Trophoblast cell (in vitro differentiated cells and primary cell): ENCODE measurements at regions not wholly inside any gene's neighbourhood (a gene's known extent, or its start where the extent isn't known, plus 50 kb on each side); places are given as distances from the start of the nearest gene placed in this dataset.

ENCODE experiments used
- DNase-seq, 2 donors: peaks; one replicate each; pipeline ENCODE4 v3.0.0-alpha.2; 2016
- H2AFZ ChIP-seq: 2 replicates; pipeline ENCODE4 v1.6.1; 2013; ENCODE audit warnings: low read length, moderate library complexity, mild to moderate bottlenecking; ENCODE audit not compliant: insufficient read depth, poor library complexity
- H2AK5ac ChIP-seq: 2 replicates; pipeline ENCODE4 v1.6.1; 2013; ENCODE audit warnings: mild to moderate bottlenecking, low read length
- H2BK120ac ChIP-seq: 2 replicates; pipeline ENCODE4 v1.6.1; 2013; ENCODE audit warnings: low read length, mild to moderate bottlenecking, moderate library complexity; ENCODE audit not compliant: insufficient read depth, poor library complexity
- H2BK12ac ChIP-seq: 2 replicates; pipeline ENCODE4 v1.6.1; 2013; ENCODE audit warnings: mild to moderate bottlenecking, low read length, moderate library complexity
- H2BK5ac ChIP-seq: 2 replicates; pipeline ENCODE4 v1.6.1; 2013; ENCODE audit warnings: low read length, low read depth, moderate library complexity, mild to moderate bottlenecking; ENCODE audit not compliant: poor library complexity
- H3K14ac ChIP-seq: 2 replicates; pipeline ENCODE4 v1.6.1; 2013; ENCODE audit warnings: mild to moderate bottlenecking, low read length
- H3K18ac ChIP-seq: 2 replicates; pipeline ENCODE4 v1.6.1; 2013; ENCODE audit warnings: mild to moderate bottlenecking, low read length
- H3K23ac ChIP-seq: 2 replicates; pipeline ENCODE4 v1.6.1; 2013; ENCODE audit warnings: low read length
- H3K27ac ChIP-seq: 2 replicates; pipeline ENCODE4 v1.5.1; 2013; ENCODE audit warnings: low read depth, mild to moderate bottlenecking, inconsistent platforms, low read length, moderate library complexity
- H3K27me3 ChIP-seq: 2 replicates; pipeline ENCODE4 v1.6.1; 2013; ENCODE audit warnings: inconsistent platforms, mild to moderate bottlenecking, low read length, moderate library complexity; ENCODE audit not compliant: insufficient read depth
- H3K36me3 ChIP-seq, 2 experiments: 1 replicate in 1 of 2; 2 replicates in 1 of 2; pipeline ENCODE4 v1.6.1; 2013; ENCODE audit warnings: low read length in 2 of 2, mild to moderate bottlenecking in 2 of 2, moderate library complexity in 1 of 2; ENCODE audit not compliant: insufficient read depth in 2 of 2, control insufficient read depth in 1 of 2
- H3K4ac ChIP-seq: 2 replicates; pipeline ENCODE4 v1.6.1; 2013; ENCODE audit warnings: low read depth, mild to moderate bottlenecking, low read length, moderate library complexity
- H3K4me1 ChIP-seq, 2 experiments: 1 replicate in 1 of 2; 2 replicates in 1 of 2; pipeline ENCODE4 v1.6.1; 2013; ENCODE audit warnings: low read length in 2 of 2, mild to moderate bottlenecking in 2 of 2, moderate library complexity in 1 of 2; ENCODE audit not compliant: insufficient read depth in 2 of 2, control insufficient read depth in 1 of 2
- H3K4me2 ChIP-seq: 2 replicates; pipeline ENCODE4 v1.6.1; 2013; ENCODE audit warnings: inconsistent platforms, mild to moderate bottlenecking, low read length, moderate library complexity
- H3K4me3 ChIP-seq: 2 replicates; pipeline ENCODE4 v1.5.1; 2013; ENCODE audit warnings: mild to moderate bottlenecking, low read depth, low read length, inconsistent platforms
- H3K79me1 ChIP-seq: one replicate; pipeline ENCODE4 v1.6.1; 2013; ENCODE audit warnings: low read length
- H3K79me2 ChIP-seq: 2 replicates; pipeline ENCODE4 v1.6.1; 2013; ENCODE audit warnings: low read length, mild to moderate bottlenecking; ENCODE audit not compliant: control insufficient read depth, insufficient read depth, poor library complexity
- H3K9ac ChIP-seq: 2 replicates; pipeline ENCODE4 v1.6.1; 2013; ENCODE audit warnings: mild to moderate bottlenecking, low read length
- H3K9me3 ChIP-seq: 2 replicates; pipeline ENCODE4 v1.6.1; 2013; ENCODE audit warnings: low read depth, mild to moderate bottlenecking, control low read depth, inconsistent platforms, low read length; ENCODE audit not compliant: insufficient read depth
- H4K12ac ChIP-seq: 2 replicates; pipeline ENCODE4 v1.6.1; 2013; ENCODE audit warnings: low read depth, mild to moderate bottlenecking, low read length, moderate library complexity
- H4K8ac ChIP-seq: 2 replicates; pipeline ENCODE4 v1.6.1; 2013; ENCODE audit warnings: low read depth, mild to moderate bottlenecking, low read length, moderate library complexity
- H4K91ac ChIP-seq: one replicate; pipeline ENCODE4 v1.6.1; 2013; ENCODE audit warnings: low read depth, mild to moderate bottlenecking, low read length, moderate library complexity
- WGBS: extraction: QIAGEN DNeasy Blood & Tissue Kit; methylation state at CpG from one replicate; pipeline ENCODE4 v1.1.7; 2013; ENCODE audit warnings: missing lambda C conversion rate; ENCODE audit not compliant: insufficient read length, insufficient coverage; ENCODE audit errors: extremely low coverage; 5-methylcytosine and 5-hydroxymethylcytosine counted together

DNA sequence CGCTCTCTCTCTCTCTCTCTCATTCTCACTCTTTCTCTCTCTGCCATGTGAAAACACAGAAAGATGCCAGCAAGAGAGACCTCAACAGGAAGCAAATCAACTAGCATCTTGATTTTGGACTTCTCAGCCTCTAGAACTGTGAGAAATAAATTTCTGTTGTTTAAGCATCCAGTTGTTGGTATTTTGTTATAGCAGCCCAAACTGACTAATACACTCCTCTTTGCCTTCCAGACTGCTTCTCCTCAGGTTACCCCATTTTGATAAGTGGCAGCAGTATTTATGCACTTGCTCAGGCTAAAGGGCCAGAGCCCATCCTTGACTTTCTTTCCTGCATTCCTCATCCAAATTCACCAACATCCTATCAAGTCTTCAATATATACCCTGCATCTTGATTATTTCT, 76.6 kb upstream of the NANOGP8 start:
- no peak overlapping the region for H4K91ac ChIP-seq
- no peak overlapping the region for H3K4me3 ChIP-seq
- no peak overlapping the region for H2AK5ac ChIP-seq
- H2AFZ ChIP-seq = no peak overlapping the region
- H3K79me2 ChIP-seq = no peaks in the 10 kb centered on the region
- no peak overlapping the region for H3K18ac ChIP-seq
- no peak overlapping the region for H2BK5ac ChIP-seq
- H3K79me1 ChIP-seq = no peaks in the 10 kb centered on the region
- no peak overlapping the region for H3K9ac ChIP-seq
- no peak for DNase-seq
- no CpG with 5 or more reads among the region's 1 CpG for WGBS
- H2BK12ac ChIP-seq = no peak overlapping the region
- no peak overlapping the region for H3K23ac ChIP-seq
- H2BK120ac ChIP-seq = no peak overlapping the region
- no peak overlapping the region for H4K12ac ChIP-seq
- H3K27ac ChIP-seq = no peak overlapping the region
- no peak overlapping the region for H4K8ac ChIP-seq
- no peaks in the 10 kb centered on the region for H3K9me3 ChIP-seq
- no peak overlapping the region for H3K4ac ChIP-seq
- no peak overlapping the region for H3K4me2 ChIP-seq
- no peaks in the 10 kb centered on the region for H3K4me1 ChIP-seq
- no peaks in the 10 kb centered on the region for H3K36me3 ChIP-seq
- no peaks in the 10 kb centered on the region for H3K27me3 ChIP-seq
- no peak overlapping the region for H3K14ac ChIP-seq

GRCh38 chr15:35159170-35159569, 74.1 kb upstream of the NANOGP8 start:
- H2AFZ ChIP-seq = no peak overlapping the region
- peak; percentile 9 to 51 for DNase-seq
- no CpG with 5 or more reads among the region's 2 CpGs for WGBS

GRCh38 chr15:35151782-35152181, 66.7 kb upstream of the NANOGP8 start:
- H2BK120ac ChIP-seq = no peak overlapping the region
- H3K14ac ChIP-seq = no peak overlapping the region
- no peak overlapping the region for H3K4ac ChIP-seq
- no peak overlapping the region for H4K12ac ChIP-seq
- H3K4me2 ChIP-seq = no peak overlapping the region
- no peak overlapping the region for H3K27ac ChIP-seq
- H2BK12ac ChIP-seq = no peak overlapping the region
- H4K91ac ChIP-seq = no peak overlapping the region
- no peak for DNase-seq
- H4K8ac ChIP-seq = no peak overlapping the region
- H3K4me3 ChIP-seq = no peak overlapping the region
- H3K18ac ChIP-seq = no peak overlapping the region
- no peaks in the 10 kb centered on the region for H3K9me3 ChIP-seq
- H3K79me2 ChIP-seq = no peaks in the 10 kb centered on the region
- no peaks in the 10 kb centered on the region for H3K79me1 ChIP-seq
- H3K27me3 ChIP-seq = no peaks in the 10 kb centered on the region
- H3K9ac ChIP-seq = no peak overlapping the region
- no peak overlapping the region for H2BK5ac ChIP-seq
- no peak overlapping the region for H3K23ac ChIP-seq
- H2AK5ac ChIP-seq = no peak overlapping the region
- H3K36me3 ChIP-seq = no peaks in the 10 kb centered on the region
- no peak overlapping the region for H2AFZ ChIP-seq
- no CpG with 5 or more reads among the region's 8 CpGs for WGBS
- H3K4me1 ChIP-seq = no peaks in the 10 kb centered on the region

More at GRCh38 chr15:35159170-35159569, 74.1 kb upstream of the NANOGP8 start:
- no peak overlapping the region for H4K8ac ChIP-seq
- no peaks in the 10 kb centered on the region for H3K36me3 ChIP-seq
- H3K4me1 ChIP-seq = no peaks in the 10 kb centered on the region
- no peak overlapping the region for H3K14ac ChIP-seq
- no peak overlapping the region for H3K4me2 ChIP-seq
- no peak overlapping the region for H2BK5ac ChIP-seq
- H3K27ac ChIP-seq = no peak overlapping the region
- H3K9me3 ChIP-seq = no peaks in the 10 kb centered on the region
- H3K4me3 ChIP-seq = no peak overlapping the region
- no peak overlapping the region for H2AK5ac ChIP-seq
- H3K23ac ChIP-seq = no peak overlapping the region
- no peaks in the 10 kb centered on the region for H3K79me2 ChIP-seq
- H3K79me1 ChIP-seq = no peaks in the 10 kb centered on the region
- no peak overlapping the region for H4K12ac ChIP-seq
- H3K4ac ChIP-seq = no peak overlapping the region
- H4K91ac ChIP-seq = no peak overlapping the region
- H2BK12ac ChIP-seq = no peak overlapping the region
- H3K9ac ChIP-seq = no peak overlapping the region
- no peak overlapping the region for H3K18ac ChIP-seq
- H2BK120ac ChIP-seq = no peak overlapping the region
- no peaks in the 10 kb centered on the region for H3K27me3 ChIP-seq

GRCh38 chr15:35151381-35151780, 66.3 kb upstream of the NANOGP8 start:
- no peaks in the 10 kb centered on the region for H3K79me1 ChIP-seq
- H2BK120ac ChIP-seq = no peak overlapping the region
- H3K9me3 ChIP-seq = no peaks in the 10 kb centered on the region
- H3K23ac ChIP-seq = no peak overlapping the region
- no peak overlapping the region for H3K4ac ChIP-seq
- H2AFZ ChIP-seq = no peak overlapping the region
- H3K4me1 ChIP-seq = no peaks in the 10 kb centered on the region
- H3K27ac ChIP-seq = no peak overlapping the region
- no peaks in the 10 kb centered on the region for H3K36me3 ChIP-seq
- no peaks in the 10 kb centered on the region for H3K27me3 ChIP-seq
- no peak overlapping the region for H2BK5ac ChIP-seq
- H4K12ac ChIP-seq = no peak overlapping the region
- no peak overlapping the region for H3K4me3 ChIP-seq
- H3K14ac ChIP-seq = no peak overlapping the region
- WGBS = no CpG with 5 or more reads among the region's 2 CpGs
- H2AK5ac ChIP-seq = no peak overlapping the region
- no peak overlapping the region for H4K91ac ChIP-seq
- H3K18ac ChIP-seq = no peak overlapping the region
- no peak overlapping the region for H4K8ac ChIP-seq
- no peak overlapping the region for H2BK12ac ChIP-seq
- H3K9ac ChIP-seq = no peak overlapping the region
- H3K79me2 ChIP-seq = no peaks in the 10 kb centered on the region
- DNase-seq = no peak
- no peak overlapping the region for H3K4me2 ChIP-seq
